Transverse colon (tissue), 4 donors: ENCODE measurements at regions not wholly inside any gene's neighbourhood (a gene's known extent, or its start where the extent isn't known, plus 50 kb on each side); places are given as distances from the start of the nearest gene placed in this dataset.
"Not testable (repeated sequence)": the region's sequence is repeated elsewhere in the genome, so short reads cannot be mapped to it uniquely, and the experiment has no call there.

ENCODE experiments used
- DNase-seq: peaks from one replicate; pipeline ENCODE4 v3.0.0-alpha.2; 2019
- H3K27ac ChIP-seq, 4 donors: fragments of 200-600 bp; sonication (generic); 2 replicates each; pipeline ENCODE4 v1.5.1; 2016 to 2018; ENCODE audit warnings: inconsistent platforms in 4 of 4
- H3K27me3 ChIP-seq: fragments of 200-600 bp; sonication (generic); 2 replicates; pipeline ENCODE4 v1.5.1; 2017; ENCODE audit warnings: inconsistent platforms
- H3K36me3 ChIP-seq, 4 donors: fragments of 200-600 bp; sonication (generic); 2 replicates each; pipeline ENCODE4 v1.5.1; 2017 to 2019; ENCODE audit warnings: inconsistent platforms in 4 of 4
- H3K4me1 ChIP-seq, 4 donors: fragments of 200-600 bp; sonication (generic); 2 replicates each; pipeline ENCODE4 v1.5.1; 2017 to 2020; ENCODE audit warnings: inconsistent platforms in 4 of 4
- H3K4me3 ChIP-seq, 4 donors: fragments of 200-600 bp; sonication (generic); 1 replicate in 1 of 4; 2 replicates in 3 of 4; pipeline versions ENCODE4 v1.5.1 to v1.6.1; 2017 to 2019; ENCODE audit warnings: inconsistent platforms in 4 of 4
- H3K9me3 ChIP-seq, 2 donors: fragments of 200-600 bp; sonication (generic); 2 replicates each; pipeline ENCODE4 v1.5.1; 2017 to 2019; ENCODE audit warnings: inconsistent platforms in 2 of 2
- WGBS, 2 donors: methylation state at CpG; one replicate each; pipeline ENCODE4 v1.1.5; 2018; ENCODE audit warnings: low coverage in 1 of 2; 5-methylcytosine and 5-hydroxymethylcytosine counted together
- in situ Hi-C, 4 donors: fragments of 200-750 bp; cut with MboI; loops; one replicate each; pipeline versions ENCODE4 v1.15.0 to v1.15.1; 2017; ENCODE audit warnings: low sequenced_read_pairs in 3 of 4, low pct_ligation_motif_present in 1 of 4, low pct_unique_long_range_greater_than_20kb in 1 of 4
- intact Hi-C: fragments of 100-400 bp; cut with DNase I; formaldehyde crosslinking; loops from one replicate; pipeline ENCODE4 v1.15.1; 2023; ENCODE audit warnings: low total_unique reads
- small RNA-seq, 4 donors: library from RNA; depleted of rRNA; stranded (forward); fragments of <200 nt; gene quantifications; one replicate each; pipeline ENCODE3, GENCODE V24; 2016

GRCh38 chr2:89610927-89611515, 919.5 kb downstream of the RPIA start:
- in situ Hi-C loops, DNase-seq, H3K9me3 ChIP-seq, H3K4me1 ChIP-seq, H3K36me3 ChIP-seq, H3K4me3 ChIP-seq, intact Hi-C loops, H3K27ac ChIP-seq: not testable (repeated sequence)
- H3K27me3 ChIP-seq: peaks cover 33% of the 10 kb centered on the region
- 84 to 92% methylated on average over 13 to 37 of the region's 37 CpGs for WGBS, 2 donors

- in situ Hi-C loops, H3K4me1 ChIP-seq, H3K9me3 ChIP-seq, H3K4me3 ChIP-seq, H3K27ac ChIP-seq, intact Hi-C loops, DNase-seq, H3K36me3 ChIP-seq: not testable (repeated sequence)
- H3K27me3 ChIP-seq: peaks cover 30% of the 10 kb centered on the region
- 73% methylated on average over 23 of the region's 42 CpGs; no CpG with 5 or more reads in 1 of the 2 donors for WGBS, 2 donors
Observed at GRCh38 chr2:89611710-89612109, 920.2 kb downstream of the RPIA start.

- H3K27ac ChIP-seq, H3K36me3 ChIP-seq, H3K4me1 ChIP-seq, in situ Hi-C loops, DNase-seq, H3K9me3 ChIP-seq, H3K27me3 ChIP-seq, H3K4me3 ChIP-seq, intact Hi-C loops: not testable (repeated sequence)
- WGBS, 2 donors: 60 to 90% methylated on average over 1 to 3 of the region's 20 CpGs
Observed at GRCh38 chr2:89649268-89649667, 957.8 kb downstream of the RPIA start.

- H3K4me1 ChIP-seq, in situ Hi-C loops, H3K4me3 ChIP-seq, H3K27me3 ChIP-seq, H3K27ac ChIP-seq, H3K36me3 ChIP-seq, intact Hi-C loops, DNase-seq, H3K9me3 ChIP-seq: not testable (repeated sequence)
- 86 to 92% methylated on average over 4 of the region's 4 CpGs for WGBS, 2 donors
Observed at GRCh38 chr2:89679254-89679653, 987.8 kb downstream of the RPIA start.

Small RNAs in the stretch of these regions (small RNA-seq; reads per million reads assigned to genes)
- gene RF00001: 0 reads per million in 4 donors
